IMR-90 (cell line): ENCODE measurements at regions not wholly inside any gene's neighbourhood (a gene's known extent, or its start where the extent isn't known, plus 50 kb on each side); places are given as distances from the start of the nearest gene placed in this dataset.

Source experiments
- ATAC-seq: fragments of 200-7000 bp; cut with Tn5 transposase; 2 replicates; pipeline ENCODE4 v1.9.1; 2020; ENCODE audit warnings: low read depth, mild to moderate bottlenecking, moderate library complexity
- BruUV-seq: library from RNA; stranded (reverse); fragments of 400-500 nt; replicated peaks from 2 replicates; lab custom pipeline; 2021; lab: Mats Ljungman, UMichigan
- CTCF ChIA-PET: fragments of 300-600 bp; formaldehyde crosslinking; extraction: SDS; loops from one replicate; lab custom pipeline; 2021; ENCODE audit warnings: antibody characterized with exemption; lab: Yijun Ruan, JAX
- POLR2A ChIA-PET: fragments of 300-600 bp; sonication (Branson Sonifier 250); formaldehyde crosslinking; loops from one replicate; lab custom pipeline; 2022; ENCODE audit warnings: antibody characterized with exemption; ENCODE audit not compliant: unreplicated experiment; lab: Charles Lee
- DNase-seq: peaks from one replicate; pipeline ENCODE4 v3.0.0; 2013
- H2AFZ ChIP-seq: replicated peaks from 2 replicates; pipeline ENCODE3; 2013; ENCODE audit warnings: low read length, mild to moderate bottlenecking; ENCODE audit not compliant: poor library complexity
- H2AK5ac ChIP-seq: 2 replicates; pipeline ENCODE4 v1.6.1; 2013; ENCODE audit warnings: low read depth, low read length, inconsistent platforms
- H2AK9ac ChIP-seq: replicated peaks from 2 replicates; pipeline ENCODE3; 2013; ENCODE audit warnings: mild to moderate bottlenecking, low read depth, low read length, moderate library complexity; ENCODE audit not compliant: poor library complexity
- H2BK120ac ChIP-seq: 2 replicates; pipeline ENCODE4 v1.6.1; 2013; ENCODE audit warnings: low read depth, low read length, inconsistent platforms
- H2BK15ac ChIP-seq: 3 replicates; pipeline ENCODE4 v1.6.1; 2013; ENCODE audit warnings: low read depth, low read length, inconsistent platforms
- H2BK20ac ChIP-seq: 2 replicates; pipeline ENCODE4 v1.6.1; 2013; ENCODE audit warnings: low read depth, mild to moderate bottlenecking, inconsistent platforms, low read length, moderate library complexity
- H2BK5ac ChIP-seq: 2 replicates; pipeline ENCODE4 v1.6.1; 2013; ENCODE audit warnings: mild to moderate bottlenecking, low read depth, low read length, inconsistent platforms; ENCODE audit not compliant: poor library complexity, severe bottlenecking
- H3K14ac ChIP-seq: replicated peaks from 2 replicates; pipeline ENCODE4 v1.6.1; 2013; ENCODE audit warnings: low read depth, low read length, inconsistent platforms
- H3K18ac ChIP-seq: 2 replicates; pipeline ENCODE4 v1.6.1; 2013; ENCODE audit warnings: low read depth, low read length, control low read depth
- H3K23ac ChIP-seq: 2 replicates; pipeline ENCODE4 v1.6.1; 2013; ENCODE audit warnings: low read depth, low read length, inconsistent platforms
- H3K27ac ChIP-seq: 2 replicates; pipeline ENCODE4 v1.5.1; 2013; ENCODE audit warnings: mild to moderate bottlenecking, control low read depth, low read length; ENCODE audit not compliant: insufficient read depth
- H3K27me3 ChIP-seq: 2 replicates; pipeline ENCODE4 v1.6.1; 2013; ENCODE audit warnings: low read length; ENCODE audit not compliant: control insufficient read depth, insufficient read depth
- H3K36me3 ChIP-seq: 2 replicates; pipeline ENCODE4 v1.6.1; 2013; ENCODE audit warnings: low read length, mixed read lengths; ENCODE audit not compliant: control insufficient read depth, insufficient read depth
- H3K4ac ChIP-seq: 2 replicates; pipeline ENCODE4 v1.6.1; 2013; ENCODE audit warnings: low read depth, low read length, inconsistent platforms
- H3K4me1 ChIP-seq: 2 replicates; pipeline ENCODE4 v1.6.1; 2013; ENCODE audit warnings: low read length, mixed read lengths; ENCODE audit not compliant: control insufficient read depth, insufficient read depth
- H3K4me2 ChIP-seq: 2 replicates; pipeline ENCODE4 v1.6.1; 2013; ENCODE audit warnings: low read depth, mild to moderate bottlenecking, control low read depth, low read length, moderate library complexity
- H3K4me3 ChIP-seq: 2 replicates; pipeline ENCODE4 v1.5.1; 2013; ENCODE audit warnings: low read depth, mild to moderate bottlenecking, control low read depth, low read length, moderate library complexity; ENCODE audit not compliant: insufficient read depth
- H3K56ac ChIP-seq: 2 replicates; pipeline ENCODE4 v1.6.1; 2013; ENCODE audit warnings: low read length, inconsistent platforms; ENCODE audit not compliant: insufficient read depth; ENCODE audit errors: extremely low read depth
- H3K79me1 ChIP-seq, 2 experiments: 2 replicates each; pipeline ENCODE4 v1.6.1; 2013; ENCODE audit warnings: low read length in 2 of 2, inconsistent platforms in 1 of 2, low read depth in 1 of 2
- H3K9ac ChIP-seq: 2 replicates; pipeline ENCODE4 v1.6.1; 2013; ENCODE audit warnings: low read depth, low read length, control low read depth
- H3K9me1 ChIP-seq: 2 replicates; pipeline ENCODE4 v1.6.1; 2013; ENCODE audit warnings: low read length, inconsistent platforms; ENCODE audit not compliant: insufficient read depth
- H3K9me3 ChIP-seq: 2 replicates; pipeline ENCODE4 v1.6.1; 2013; ENCODE audit warnings: low read length; ENCODE audit not compliant: control insufficient read depth, insufficient read depth
- H4K20me1 ChIP-seq: 2 replicates; pipeline ENCODE4 v1.6.1; 2013; ENCODE audit warnings: low read length, inconsistent platforms; ENCODE audit not compliant: insufficient read depth
- H4K5ac ChIP-seq: 2 replicates; pipeline ENCODE4 v1.6.1; 2013; ENCODE audit warnings: mild to moderate bottlenecking, low read depth, low read length, control low read depth
- H4K8ac ChIP-seq, 2 experiments: 2 replicates each; pipeline ENCODE4 v1.6.1; 2013; ENCODE audit warnings: low read depth in 2 of 2, low read length in 2 of 2, control low read depth in 1 of 2, inconsistent platforms in 1 of 2
- H4K91ac ChIP-seq: 2 replicates; pipeline ENCODE4 v1.6.1; 2013; ENCODE audit warnings: low read depth, low read length, inconsistent platforms; ENCODE audit not compliant: insufficient read depth
- CEBPB ChIP-seq: IDR thresholded peaks from 2 replicates; pipeline ENCODE4 v1.6.1; 2012; ENCODE audit warnings: low read depth, low read length, improper control_type of control experiment
- ELK1 ChIP-seq: fragments of 150-350 bp; IDR thresholded peaks from 2 replicates; pipeline ENCODE4 v1.6.1; 2016; ENCODE audit warnings: low read depth, mild to moderate bottlenecking, low read length, moderate library complexity, borderline replicate concordance
- FOS ChIP-seq: fragments of 150-350 bp; IDR thresholded peaks from 2 replicates; pipeline ENCODE4 v1.6.1; 2016; ENCODE audit warnings: low read depth, low read length
- NFE2L2 ChIP-seq: fragments of 150-350 bp; IDR thresholded peaks from 2 replicates; pipeline ENCODE4 v1.6.1; 2016; ENCODE audit warnings: low read depth, mild to moderate bottlenecking, low read length
- POLR2A ChIP-seq: IDR thresholded peaks from 2 replicates; pipeline ENCODE4 v1.6.1; 2012; ENCODE audit warnings: mild to moderate bottlenecking, low read depth, low read length
- USF2 ChIP-seq: fragments of 150-350 bp; IDR thresholded peaks from 2 replicates; pipeline ENCODE4 v1.6.1; 2017; ENCODE audit warnings: mild to moderate bottlenecking, antibody characterized with exemption, low read length, low read depth
- dilution Hi-C: fragments of 300-500 bp; cut with HindIII; formaldehyde crosslinking; loops from one replicate; pipeline ENCODE4 v1.14.3; 2018; ENCODE audit warnings: low sequenced_read_pairs; ENCODE audit not compliant: unreplicated experiment
- in situ Hi-C: fragments of 300-500 bp; cut with MboI; formaldehyde crosslinking; loops from 3 replicates; pipeline ENCODE4 v1.14.3; 2019; ENCODE audit warnings: low sequenced_read_pairs, inconsistent platforms, mixed read lengths
- intact Hi-C: fragments of 100-400 bp; cut with micrococcal nuclease; formaldehyde crosslinking; loops from 2 replicates; pipeline ENCODE4 v1.10.0; 2022

- Histone ChIP-seq H4K8ac (peak overlapping the region in 1 of 2 experiments; percentile 2; a peak in 1 of 4 replicates), H3K79me1 (no peaks in the 10 kb centered on the region), H4K5ac (no peak overlapping the region), H3K23ac (no peak overlapping the region), H3K27me3 (no peaks in the 10 kb centered on the region), H3K9me1 (no peaks in the 10 kb centered on the region), H2AK5ac (no peak overlapping the region), H3K14ac (0 out of 2 replicates have a peak overlapping the region, but pooled peaks have one; percentile 53), H2BK5ac (peak overlapping the region; percentile 72), H3K27ac (no peak overlapping the region), H3K4me1 (peaks cover 10% of the 10 kb centered on the region), H3K9ac (no peak overlapping the region), H3K18ac (peak overlapping the region; percentile 83; the same call in 1 of the 2 replicates), H2BK120ac (no peak overlapping the region), H3K56ac (no peak overlapping the region), H2BK20ac (peak overlapping the region; percentile 41; the same call in 1 of the 2 replicates), H3K4ac (peak overlapping the region; percentile 4; the same call in 1 of the 2 replicates), H3K9me3 (no peaks in the 10 kb centered on the region), H3K4me3 (no peak overlapping the region), H4K91ac (no peak overlapping the region), H4K20me1 (no peaks in the 10 kb centered on the region), H2AK9ac (no peak overlapping the region), H2BK15ac (0 out of 3 replicates have a peak overlapping the region, but pooled peaks have one; percentile 22), H3K36me3 (no peaks in the 10 kb centered on the region), H2AFZ (no peak overlapping the region), H3K4me2 (no peak overlapping the region)
- POLR2A ChIA-PET = no interaction called here
- intact Hi-C loops = no loop called here
- no peak for TF ChIP-seq POLR2A
- TF ChIP-seq FOS = no peak
- no peak for TF ChIP-seq CEBPB
- TF ChIP-seq ELK1 = no peak
- no peak for TF ChIP-seq USF2
- no peak for TF ChIP-seq NFE2L2
- dilution Hi-C loops = no loop called here
- CTCF ChIA-PET = interaction anchor here (0.9 kb wide), 1 partner anchor 29 kb away, joined by 3 read pairs; no protein-coding TSS in a partner anchor
- no TSS peak for BruUV-seq
- in situ Hi-C loops = no loop called here
- DNase-seq (peak; percentile 50), ATAC-seq (peak; percentile 62)
These were observed 262.4 kb upstream of the ACTBL2 start for GRCh38 chr5:57745029-57745428.
